T-helper 17 cell (primary cell): ENCODE measurements at regions not wholly inside any gene's neighbourhood (a gene's known extent, or its start where the extent isn't known, plus 50 kb on each side); places are given as distances from the start of the nearest gene placed in this dataset.
A peak's percentile ranks its signal among the peaks of the same experiment; 100 is the strongest.

ENCODE experiments used
- ATAC-seq: fragments of 150-1000 bp; cut with Tn5 transposase; 2 replicates; pipeline ENCODE4 v1.10.0; 2021; ENCODE audit warnings: mild to moderate bottlenecking, moderate library complexity
- DNase-seq, 3 donors: peaks; one replicate each; pipeline versions ENCODE4 v3.0.0 to v3.0.0-alpha.2; 2020 to 2021
- H3K9me3 ChIP-seq: one replicate; pipeline ENCODE4 v1.7.0; 2013; ENCODE audit warnings: low read length, mild to moderate bottlenecking; ENCODE audit not compliant: control insufficient read depth, poor library complexity, severe bottlenecking
- H3K27ac Mint-ChIP-seq: one replicate; pipeline ENCODE4 v1.8.0; 2022; ENCODE audit warnings: mild to moderate bottlenecking, moderate library complexity, mixed read lengths
- H3K27me3 Mint-ChIP-seq: one replicate; pipeline ENCODE4 v1.8.0; 2022; ENCODE audit warnings: mixed read lengths
- H3K36me3 Mint-ChIP-seq: one replicate; pipeline ENCODE4 v1.8.0; 2022; ENCODE audit warnings: low read depth, mixed read lengths
- H3K4me1 Mint-ChIP-seq: one replicate; pipeline ENCODE4 v1.8.0; 2022; ENCODE audit warnings: mild to moderate bottlenecking, mixed read lengths
- H3K4me3 Mint-ChIP-seq: one replicate; pipeline ENCODE4 v1.8.0; 2022; ENCODE audit warnings: mild to moderate bottlenecking, moderate library complexity, mixed read lengths

- DNase-seq (no peak), ATAC-seq (no peak)
- Mint-ChIP-seq H3K4me3 (no peak overlapping the region), H3K4me1 (peaks cover 6% of the 10 kb centered on the region), H3K27ac (no peak overlapping the region), H3K36me3 (no peaks in the 10 kb centered on the region), H3K27me3 (peaks cover 23% of the 10 kb centered on the region)
- H3K9me3 ChIP-seq: no peaks in the 10 kb centered on the region
Observed at GRCh38 chr2:128389388-128390086, 70.9 kb upstream of the HS6ST1 start.

- Mint-ChIP-seq H3K4me3 (no peak overlapping the region), H3K27ac (no peak overlapping the region), H3K36me3 (no peaks in the 10 kb centered on the region), H3K4me1 (peaks cover 6% of the 10 kb centered on the region), H3K27me3 (peaks cover 19% of the 10 kb centered on the region)
- ATAC-seq: no peak
- H3K9me3 ChIP-seq: no peaks in the 10 kb centered on the region
- DNase-seq: no peak
Observed at GRCh38 chr2:128390256-128390990, 71.8 kb upstream of the HS6ST1 start.

- DNase-seq: no peak
Observed at GRCh38 chr2:128390991-128391630, 72.4 kb upstream of the HS6ST1 start.

GRCh38 chr2:128391679-128392078 is 73.0 kb upstream of the HS6ST1 start:
- Mint-ChIP-seq H3K4me1 (peaks cover 6% of the 10 kb centered on the region), H3K27ac (peak overlapping the region; percentile 19)

More at GRCh38 chr2:128390991-128391630, 72.4 kb upstream of the HS6ST1 start:
- H3K4me1 Mint-ChIP-seq: peaks cover 6% of the 10 kb centered on the region
- no peaks in the 10 kb centered on the region for H3K9me3 ChIP-seq
- peaks cover 17% of the 10 kb centered on the region for H3K27me3 Mint-ChIP-seq
- no peaks in the 10 kb centered on the region for H3K36me3 Mint-ChIP-seq
- no peak overlapping the region for H3K27ac Mint-ChIP-seq
- ATAC-seq: no peak
- H3K4me3 Mint-ChIP-seq: no peak overlapping the region

GRCh38 chr2:128392207-128392606 is 73.5 kb upstream of the HS6ST1 start:
- no peaks in the 10 kb centered on the region for H3K9me3 ChIP-seq
- no peak overlapping the region for H3K4me3 Mint-ChIP-seq
- H3K27me3 Mint-ChIP-seq: peaks cover 17% of the 10 kb centered on the region
- H3K27ac Mint-ChIP-seq: peak overlapping the region; percentile 19
- ATAC-seq (no peak), DNase-seq (no peak)
- peaks cover 6% of the 10 kb centered on the region for H3K4me1 Mint-ChIP-seq
- no peaks in the 10 kb centered on the region for H3K36me3 Mint-ChIP-seq

More at GRCh38 chr2:128391679-128392078, 73.0 kb upstream of the HS6ST1 start:
- Mint-ChIP-seq H3K27me3 (peaks cover 17% of the 10 kb centered on the region), H3K4me3 (no peak overlapping the region), H3K36me3 (no peaks in the 10 kb centered on the region)
- DNase-seq (no peak), ATAC-seq (no peak)
- no peaks in the 10 kb centered on the region for H3K9me3 ChIP-seq

- no peak for DNase-seq
- ATAC-seq: no peak
- Mint-ChIP-seq H3K27ac (no peak overlapping the region), H3K4me3 (no peak overlapping the region), H3K4me1 (peaks cover 6% of the 10 kb centered on the region), H3K27me3 (peaks cover 17% of the 10 kb centered on the region), H3K36me3 (no peaks in the 10 kb centered on the region)
- H3K9me3 ChIP-seq: no peaks in the 10 kb centered on the region
Observed at GRCh38 chr2:128394007-128394730, 75.5 kb upstream of the HS6ST1 start.

- Mint-ChIP-seq H3K4me3 (no peak overlapping the region), H3K4me1 (peaks cover 6% of the 10 kb centered on the region), H3K36me3 (peaks cover 3% of the 10 kb centered on the region), H3K27me3 (peaks cover 24% of the 10 kb centered on the region), H3K27ac (no peak overlapping the region)
- H3K9me3 ChIP-seq: no peaks in the 10 kb centered on the region
- DNase-seq (no peak), ATAC-seq (no peak)
Observed at GRCh38 chr2:128395196-128395595, 76.5 kb upstream of the HS6ST1 start.

GRCh38 chr2:128395640-128396499 is 77.2 kb upstream of the HS6ST1 start:
- no peak overlapping the region for H3K4me3 Mint-ChIP-seq
- H3K4me1 Mint-ChIP-seq: peaks cover 6% of the 10 kb centered on the region
- H3K36me3 Mint-ChIP-seq: peaks cover 3% of the 10 kb centered on the region
- DNase-seq (no peak), ATAC-seq (no peak)
- no peaks in the 10 kb centered on the region for H3K9me3 ChIP-seq
- peaks cover 24% of the 10 kb centered on the region for H3K27me3 Mint-ChIP-seq
- H3K27ac Mint-ChIP-seq: no peak overlapping the region

GRCh38 chr2:128396500-128396891 is 77.8 kb upstream of the HS6ST1 start:
- Mint-ChIP-seq H3K4me3 (no peak overlapping the region), H3K27ac (no peak overlapping the region), H3K4me1 (peaks cover 4% of the 10 kb centered on the region), H3K36me3 (peaks cover 3% of the 10 kb centered on the region), H3K27me3 (peaks cover 19% of the 10 kb centered on the region)
- ATAC-seq: no peak
- no peaks in the 10 kb centered on the region for H3K9me3 ChIP-seq
- DNase-seq: no peak

GRCh38 chr2:128396946-128397345 is 78.3 kb upstream of the HS6ST1 start:
- H3K4me1 Mint-ChIP-seq: peaks cover under 1% of the 10 kb centered on the region
- peaks cover 3% of the 10 kb centered on the region for H3K36me3 Mint-ChIP-seq
- H3K9me3 ChIP-seq: no peaks in the 10 kb centered on the region
- DNase-seq (no peak), ATAC-seq (no peak)
- peaks cover 19% of the 10 kb centered on the region for H3K27me3 Mint-ChIP-seq
- H3K27ac Mint-ChIP-seq: no peak overlapping the region
- no peak overlapping the region for H3K4me3 Mint-ChIP-seq

- Mint-ChIP-seq H3K27me3 (peaks cover 29% of the 10 kb centered on the region), H3K36me3 (peaks cover 3% of the 10 kb centered on the region), H3K4me3 (no peak overlapping the region), H3K27ac (no peak overlapping the region), H3K4me1 (no peaks in the 10 kb centered on the region)
- no peak for DNase-seq
- H3K9me3 ChIP-seq: no peaks in the 10 kb centered on the region
- no peak for ATAC-seq
Observed at GRCh38 chr2:128399256-128399655, 80.6 kb upstream of the HS6ST1 start.

- Mint-ChIP-seq H3K27ac (no peak overlapping the region), H3K27me3 (peaks cover 34% of the 10 kb centered on the region), H3K4me1 (no peaks in the 10 kb centered on the region), H3K36me3 (peaks cover 3% of the 10 kb centered on the region), H3K4me3 (no peak overlapping the region)
- no peak for ATAC-seq
- no peaks in the 10 kb centered on the region for H3K9me3 ChIP-seq
- DNase-seq: no peak
Observed at GRCh38 chr2:128399690-128400291, 81.1 kb upstream of the HS6ST1 start.
